GM23338 (cell line): ENCODE measurements at regions not wholly inside any gene's neighbourhood (a gene's known extent, or its start where the extent isn't known, plus 50 kb on each side); places are given as distances from the start of the nearest gene placed in this dataset.

Experiments used
- CREB1 ChIP-seq: fragments of 250-450 bp; sonication (Bioruptor Pico); IDR thresholded peaks from 2 replicates; pipeline ENCODE4 v1.5.0; 2020; ENCODE audit warnings: low read depth, mild to moderate bottlenecking, moderate library complexity
- EZH2 ChIP-seq: fragments of 200-600 bp; sonication (generic); IDR thresholded peaks from one replicate; pipeline ENCODE4 v1.8.0; 2017; ENCODE audit warnings: antibody characterized with exemption, mild to moderate bottlenecking, low read depth; ENCODE audit not compliant: unreplicated experiment
- EZH2phosphoT487 ChIP-seq: fragments of 200-600 bp; sonication (generic); IDR thresholded peaks from one replicate; pipeline ENCODE4 v1.8.1; 2018; ENCODE audit warnings: antibody characterized with exemption; ENCODE audit not compliant: unreplicated experiment
- JUNB ChIP-seq: IDR thresholded peaks from one replicate; pipeline ENCODE4 v1.6.1; 2016; ENCODE audit warnings: antibody characterized with exemption; ENCODE audit not compliant: unreplicated experiment
- NANOG ChIP-seq: IDR thresholded peaks from 2 replicates; pipeline ENCODE4 v1.6.1; 2016; ENCODE audit warnings: antibody characterized with exemption, borderline replicate concordance
- POLR2AphosphoS5 ChIP-seq: IDR thresholded peaks from 2 replicates; pipeline ENCODE4 v1.6.1; 2016; ENCODE audit warnings: antibody characterized with exemption, low read depth
- STAT1 ChIP-seq: IDR thresholded peaks from one replicate; pipeline ENCODE4 v1.6.1; 2016; ENCODE audit warnings: antibody characterized with exemption; ENCODE audit not compliant: unreplicated experiment
- ZNF331 ChIP-seq: fragments of 250-450 bp; sonication (Bioruptor Pico); IDR thresholded peaks from 2 replicates; pipeline ENCODE4 v1.5.0; 2020; ENCODE audit warnings: low read depth, mild to moderate bottlenecking, moderate library complexity
- TF ChIP-seq, protein P1 (sequence below): IDR thresholded peaks from one replicate; pipeline ENCODE4 v1.6.1; 2018; ENCODE audit warnings: antibody characterized with exemption; ENCODE audit not compliant: unreplicated experiment
- TF ChIP-seq, protein P2 (sequence below), 2 experiments: fragments of 200-600 bp in 1 of 2; sonication (generic) in 1 of 2; conservative IDR thresholded peaks; 2 replicates each; pipeline versions ENCODE4 v1.5.1 to v1.6.1; 2016 to 2017; ENCODE audit warnings: antibody characterized with exemption in 2 of 2, low read depth in 2 of 2, mild to moderate bottlenecking in 2 of 2, moderate library complexity in 1 of 2
- TF ChIP-seq, protein P3 (sequence below): fragments of 250-450 bp; sonication (Bioruptor Pico); IDR thresholded peaks from 2 replicates; pipeline ENCODE4 v1.5.0; 2020; ENCODE audit warnings: mild to moderate bottlenecking, moderate library complexity
- TF ChIP-seq, protein P4 (sequence below): IDR thresholded peaks from 2 replicates; pipeline ENCODE4 v1.6.1; 2016; ENCODE audit warnings: antibody characterized with exemption

DNA sequence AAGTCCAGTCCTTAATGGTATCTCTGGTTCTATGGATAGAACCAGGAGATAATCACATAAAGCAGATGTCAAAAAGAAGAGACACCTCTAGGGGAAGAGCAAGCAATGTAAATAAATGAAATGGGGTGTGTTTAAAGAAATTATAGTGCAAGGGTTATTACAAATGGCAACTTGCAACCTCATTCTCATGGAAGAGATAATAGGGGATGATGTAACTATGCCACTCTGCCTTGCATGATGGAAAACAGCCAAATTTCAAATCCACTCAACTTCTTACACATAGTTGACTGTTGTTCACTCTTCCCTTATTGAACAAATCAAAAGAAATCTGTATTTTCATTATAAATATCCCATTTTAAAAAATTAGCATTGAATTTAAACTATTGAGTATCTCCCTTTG lies 274.0 kb upstream of the TMPRSS15 start:
- TF ChIP-seq, protein P1, sequence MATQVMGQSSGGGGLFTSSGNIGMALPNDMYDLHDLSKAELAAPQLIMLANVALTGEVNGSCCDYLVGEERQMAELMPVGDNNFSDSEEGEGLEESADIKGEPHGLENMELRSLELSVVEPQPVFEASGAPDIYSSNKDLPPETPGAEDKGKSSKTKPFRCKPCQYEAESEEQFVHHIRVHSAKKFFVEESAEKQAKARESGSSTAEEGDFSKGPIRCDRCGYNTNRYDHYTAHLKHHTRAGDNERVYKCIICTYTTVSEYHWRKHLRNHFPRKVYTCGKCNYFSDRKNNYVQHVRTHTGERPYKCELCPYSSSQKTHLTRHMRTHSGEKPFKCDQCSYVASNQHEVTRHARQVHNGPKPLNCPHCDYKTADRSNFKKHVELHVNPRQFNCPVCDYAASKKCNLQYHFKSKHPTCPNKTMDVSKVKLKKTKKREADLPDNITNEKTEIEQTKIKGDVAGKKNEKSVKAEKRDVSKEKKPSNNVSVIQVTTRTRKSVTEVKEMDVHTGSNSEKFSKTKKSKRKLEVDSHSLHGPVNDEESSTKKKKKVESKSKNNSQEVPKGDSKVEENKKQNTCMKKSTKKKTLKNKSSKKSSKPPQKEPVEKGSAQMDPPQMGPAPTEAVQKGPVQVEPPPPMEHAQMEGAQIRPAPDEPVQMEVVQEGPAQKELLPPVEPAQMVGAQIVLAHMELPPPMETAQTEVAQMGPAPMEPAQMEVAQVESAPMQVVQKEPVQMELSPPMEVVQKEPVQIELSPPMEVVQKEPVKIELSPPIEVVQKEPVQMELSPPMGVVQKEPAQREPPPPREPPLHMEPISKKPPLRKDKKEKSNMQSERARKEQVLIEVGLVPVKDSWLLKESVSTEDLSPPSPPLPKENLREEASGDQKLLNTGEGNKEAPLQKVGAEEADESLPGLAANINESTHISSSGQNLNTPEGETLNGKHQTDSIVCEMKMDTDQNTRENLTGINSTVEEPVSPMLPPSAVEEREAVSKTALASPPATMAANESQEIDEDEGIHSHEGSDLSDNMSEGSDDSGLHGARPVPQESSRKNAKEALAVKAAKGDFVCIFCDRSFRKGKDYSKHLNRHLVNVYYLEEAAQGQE: no peak
- TF ChIP-seq EZH2phosphoT487 (no peak), POLR2AphosphoS5 (no peak), EZH2 (no peak), JUNB (no peak), NANOG (no peak), STAT1 (no peak), CREB1 (no peak), ZNF331 (CRISPR knock-in tag) (no peak)
- TF ChIP-seq, protein P2, sequence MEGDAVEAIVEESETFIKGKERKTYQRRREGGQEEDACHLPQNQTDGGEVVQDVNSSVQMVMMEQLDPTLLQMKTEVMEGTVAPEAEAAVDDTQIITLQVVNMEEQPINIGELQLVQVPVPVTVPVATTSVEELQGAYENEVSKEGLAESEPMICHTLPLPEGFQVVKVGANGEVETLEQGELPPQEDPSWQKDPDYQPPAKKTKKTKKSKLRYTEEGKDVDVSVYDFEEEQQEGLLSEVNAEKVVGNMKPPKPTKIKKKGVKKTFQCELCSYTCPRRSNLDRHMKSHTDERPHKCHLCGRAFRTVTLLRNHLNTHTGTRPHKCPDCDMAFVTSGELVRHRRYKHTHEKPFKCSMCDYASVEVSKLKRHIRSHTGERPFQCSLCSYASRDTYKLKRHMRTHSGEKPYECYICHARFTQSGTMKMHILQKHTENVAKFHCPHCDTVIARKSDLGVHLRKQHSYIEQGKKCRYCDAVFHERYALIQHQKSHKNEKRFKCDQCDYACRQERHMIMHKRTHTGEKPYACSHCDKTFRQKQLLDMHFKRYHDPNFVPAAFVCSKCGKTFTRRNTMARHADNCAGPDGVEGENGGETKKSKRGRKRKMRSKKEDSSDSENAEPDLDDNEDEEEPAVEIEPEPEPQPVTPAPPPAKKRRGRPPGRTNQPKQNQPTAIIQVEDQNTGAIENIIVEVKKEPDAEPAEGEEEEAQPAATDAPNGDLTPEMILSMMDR (conservative IDR thresholded peaks at IDR 0.05; ENCODE audit: low read depth in 2 of 2): no peak
- TF ChIP-seq, protein P3, sequence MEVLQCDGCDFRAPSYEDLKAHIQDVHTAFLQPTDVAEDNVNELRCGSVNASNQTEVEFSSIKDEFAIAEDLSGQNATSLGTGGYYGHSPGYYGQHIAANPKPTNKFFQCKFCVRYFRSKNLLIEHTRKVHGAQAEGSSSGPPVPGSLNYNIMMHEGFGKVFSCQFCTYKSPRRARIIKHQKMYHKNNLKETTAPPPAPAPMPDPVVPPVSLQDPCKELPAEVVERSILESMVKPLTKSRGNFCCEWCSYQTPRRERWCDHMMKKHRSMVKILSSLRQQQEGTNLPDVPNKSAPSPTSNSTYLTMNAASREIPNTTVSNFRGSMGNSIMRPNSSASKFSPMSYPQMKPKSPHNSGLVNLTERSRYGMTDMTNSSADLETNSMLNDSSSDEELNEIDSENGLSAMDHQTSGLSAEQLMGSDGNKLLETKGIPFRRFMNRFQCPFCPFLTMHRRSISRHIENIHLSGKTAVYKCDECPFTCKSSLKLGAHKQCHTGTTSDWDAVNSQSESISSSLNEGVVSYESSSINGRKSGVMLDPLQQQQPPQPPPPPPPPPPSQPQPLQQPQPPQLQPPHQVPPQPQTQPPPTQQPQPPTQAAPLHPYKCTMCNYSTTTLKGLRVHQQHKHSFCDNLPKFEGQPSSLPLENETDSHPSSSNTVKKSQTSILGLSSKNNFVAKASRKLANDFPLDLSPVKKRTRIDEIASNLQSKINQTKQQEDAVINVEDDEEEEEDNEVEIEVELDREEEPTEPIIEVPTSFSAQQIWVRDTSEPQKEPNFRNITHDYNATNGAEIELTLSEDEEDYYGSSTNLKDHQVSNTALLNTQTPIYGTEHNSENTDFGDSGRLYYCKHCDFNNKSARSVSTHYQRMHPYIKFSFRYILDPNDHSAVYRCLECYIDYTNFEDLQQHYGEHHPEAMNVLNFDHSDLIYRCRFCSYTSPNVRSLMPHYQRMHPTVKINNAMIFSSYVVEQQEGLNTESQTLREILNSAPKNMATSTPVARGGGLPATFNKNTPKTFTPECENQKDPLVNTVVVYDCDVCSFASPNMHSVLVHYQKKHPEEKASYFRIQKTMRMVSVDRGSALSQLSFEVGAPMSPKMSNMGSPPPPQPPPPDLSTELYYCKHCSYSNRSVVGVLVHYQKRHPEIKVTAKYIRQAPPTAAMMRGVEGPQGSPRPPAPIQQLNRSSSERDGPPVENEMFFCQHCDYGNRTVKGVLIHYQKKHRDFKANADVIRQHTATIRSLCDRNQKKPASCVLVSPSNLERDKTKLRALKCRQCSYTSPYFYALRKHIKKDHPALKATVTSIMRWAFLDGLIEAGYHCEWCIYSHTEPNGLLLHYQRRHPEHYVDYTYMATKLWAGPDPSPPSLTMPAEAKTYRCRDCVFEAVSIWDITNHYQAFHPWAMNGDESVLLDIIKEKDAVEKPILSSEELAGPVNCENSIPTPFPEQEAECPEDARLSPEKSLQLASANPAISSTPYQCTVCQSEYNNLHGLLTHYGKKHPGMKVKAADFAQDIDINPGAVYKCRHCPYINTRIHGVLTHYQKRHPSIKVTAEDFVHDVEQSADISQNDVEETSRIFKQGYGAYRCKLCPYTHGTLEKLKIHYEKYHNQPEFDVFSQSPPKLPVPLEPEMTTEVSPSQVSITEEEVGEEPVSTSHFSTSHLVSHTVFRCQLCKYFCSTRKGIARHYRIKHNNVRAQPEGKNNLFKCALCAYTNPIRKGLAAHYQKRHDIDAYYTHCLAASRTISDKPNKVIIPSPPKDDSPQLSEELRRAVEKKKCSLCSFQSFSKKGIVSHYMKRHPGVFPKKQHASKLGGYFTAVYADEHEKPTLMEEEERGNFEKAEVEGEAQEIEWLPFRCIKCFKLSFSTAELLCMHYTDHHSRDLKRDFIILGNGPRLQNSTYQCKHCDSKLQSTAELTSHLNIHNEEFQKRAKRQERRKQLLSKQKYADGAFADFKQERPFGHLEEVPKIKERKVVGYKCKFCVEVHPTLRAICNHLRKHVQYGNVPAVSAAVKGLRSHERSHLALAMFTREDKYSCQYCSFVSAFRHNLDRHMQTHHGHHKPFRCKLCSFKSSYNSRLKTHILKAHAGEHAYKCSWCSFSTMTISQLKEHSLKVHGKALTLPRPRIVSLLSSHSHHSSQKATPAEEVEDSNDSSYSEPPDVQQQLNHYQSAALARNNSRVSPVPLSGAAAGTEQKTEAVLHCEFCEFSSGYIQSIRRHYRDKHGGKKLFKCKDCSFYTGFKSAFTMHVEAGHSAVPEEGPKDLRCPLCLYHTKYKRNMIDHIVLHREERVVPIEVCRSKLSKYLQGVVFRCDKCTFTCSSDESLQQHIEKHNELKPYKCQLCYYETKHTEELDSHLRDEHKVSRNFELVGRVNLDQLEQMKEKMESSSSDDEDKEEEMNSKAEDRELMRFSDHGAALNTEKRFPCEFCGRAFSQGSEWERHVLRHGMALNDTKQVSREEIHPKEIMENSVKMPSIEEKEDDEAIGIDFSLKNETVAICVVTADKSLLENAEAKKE (CRISPR knock-in tag): no peak
- TF ChIP-seq, protein P4, sequence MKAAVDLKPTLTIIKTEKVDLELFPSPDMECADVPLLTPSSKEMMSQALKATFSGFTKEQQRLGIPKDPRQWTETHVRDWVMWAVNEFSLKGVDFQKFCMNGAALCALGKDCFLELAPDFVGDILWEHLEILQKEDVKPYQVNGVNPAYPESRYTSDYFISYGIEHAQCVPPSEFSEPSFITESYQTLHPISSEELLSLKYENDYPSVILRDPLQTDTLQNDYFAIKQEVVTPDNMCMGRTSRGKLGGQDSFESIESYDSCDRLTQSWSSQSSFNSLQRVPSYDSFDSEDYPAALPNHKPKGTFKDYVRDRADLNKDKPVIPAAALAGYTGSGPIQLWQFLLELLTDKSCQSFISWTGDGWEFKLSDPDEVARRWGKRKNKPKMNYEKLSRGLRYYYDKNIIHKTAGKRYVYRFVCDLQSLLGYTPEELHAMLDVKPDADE: no peak
